ENCODE measurements at regions not wholly inside any gene's neighbourhood (a gene's known extent, or its start where the extent isn't known, plus 50 kb on each side); places are given as distances from the start of the nearest gene placed in this dataset.

DNA sequence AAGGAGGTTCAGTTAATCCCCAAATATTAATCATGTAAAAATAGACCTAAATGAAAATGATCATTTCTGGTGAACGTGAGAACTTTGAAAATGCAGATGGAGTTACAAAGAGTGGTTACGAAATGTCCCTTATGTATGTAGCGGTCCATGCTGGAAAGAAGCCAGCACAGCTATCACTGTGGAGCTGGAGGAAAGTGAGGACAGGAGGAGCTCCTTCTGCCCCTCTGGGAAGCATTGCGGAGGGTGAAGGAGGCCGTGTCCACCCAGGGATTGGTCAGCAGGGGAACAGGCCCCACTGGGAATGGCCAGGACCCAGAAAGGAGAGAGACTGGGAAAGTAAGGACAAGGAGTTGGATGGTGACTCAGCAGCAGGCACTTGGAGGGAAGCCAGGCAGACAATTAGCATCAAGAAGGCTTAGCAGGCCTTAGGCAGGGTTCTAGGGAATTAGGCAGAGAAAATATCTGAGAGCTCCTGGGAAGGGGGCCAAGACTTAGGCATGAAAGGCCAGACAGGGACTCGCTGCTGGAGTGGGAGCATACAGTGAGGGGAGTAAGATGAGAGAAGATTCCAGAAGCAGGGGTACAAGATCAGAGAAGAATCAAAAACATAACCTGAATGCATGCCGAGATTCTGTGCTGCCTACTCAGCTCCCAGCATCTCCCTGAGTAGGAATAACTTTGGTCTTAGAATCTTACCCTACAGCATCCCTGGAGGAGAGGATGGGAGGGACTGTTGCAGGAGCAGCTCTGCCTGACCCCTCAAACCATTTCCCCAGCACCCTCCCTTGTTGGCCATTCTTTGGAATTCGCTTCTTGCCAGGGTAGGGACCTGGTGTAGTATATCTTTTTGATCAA is 171.0 kb upstream of the UMPS start:
- H3K4me1 ChIP-seq (ENCODE audit: insufficient read depth, low read length) = no peaks in the 10 kb centered on the region
- in situ Hi-C loops (cut with HindIII; ENCODE audit: extremely low pct_ligation_motif_present, low pct_unique_long_range_greater_than_20kb) (loop anchor here (5.0 kb wide), 1 partner anchor 212 kb away; no protein-coding TSS in a partner anchor), intact Hi-C loops (cut with micrococcal nuclease; ENCODE audit: unreplicated experiment) (no loop called here)
- TF ChIP-seq KDM2A (CRISPR knock-in tag; IDR thresholded peaks at IDR 0.05; ENCODE audit: borderline replicate concordance, low read depth) (0 out of 2 replicates have a peak, but pooled peaks have one; percentile 8), CENPX (CRISPR knock-in tag; IDR thresholded peaks at IDR 0.05) (no peak)
- TF ChIP-seq, protein P1, sequence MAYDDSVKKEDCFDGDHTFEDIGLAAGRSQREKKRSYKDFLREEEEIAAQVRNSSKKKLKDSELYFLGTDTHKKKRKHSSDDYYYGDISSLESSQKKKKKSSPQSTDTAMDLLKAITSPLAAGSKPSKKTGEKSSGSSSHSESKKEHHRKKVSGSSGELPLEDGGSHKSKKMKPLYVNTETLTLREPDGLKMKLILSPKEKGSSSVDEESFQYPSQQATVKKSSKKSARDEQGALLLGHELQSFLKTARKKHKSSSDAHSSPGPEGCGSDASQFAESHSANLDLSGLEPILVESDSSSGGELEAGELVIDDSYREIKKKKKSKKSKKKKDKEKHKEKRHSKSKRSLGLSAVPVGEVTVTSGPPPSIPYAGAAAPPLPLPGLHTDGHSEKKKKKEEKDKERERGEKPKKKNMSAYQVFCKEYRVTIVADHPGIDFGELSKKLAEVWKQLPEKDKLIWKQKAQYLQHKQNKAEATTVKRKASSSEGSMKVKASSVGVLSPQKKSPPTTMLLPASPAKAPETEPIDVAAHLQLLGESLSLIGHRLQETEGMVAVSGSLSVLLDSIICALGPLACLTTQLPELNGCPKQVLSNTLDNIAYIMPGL (CRISPR knock-in tag; IDR thresholded peaks at IDR 0.05; ENCODE audit: borderline replicate concordance in 1 of 2, low read depth in 1 of 2) = 0 out of 4 replicates have a peak, but pooled peaks of 1 of the 2 experiments have one; percentile 1
- no peak overlapping the region for H3K4me3 ChIP-seq (replicated peaks in 1 of 3; ENCODE audit: insufficient read depth in 1 of 3, low read depth in 2 of 3, low read length in 3 of 3)
- DNase-seq (ENCODE audit: low spot score) (no peak), FAIRE-seq (no peak), ATAC-seq (peak; percentile 26; the same call in 2 of the 3 replicates)
- POLR2A ChIA-PET = no interaction called here
- CTCF ChIA-PET (ENCODE audit: low intra/inter-chr PET ratio, low total read pairs) = interaction anchor here (0.8 to 2.5 kb wide), 3 partner anchors 66 to 543 kb away, joined by 3 to 27 read pairs (median 6); no protein-coding TSS in a partner anchor
- H3K36me3 ChIP-seq (replicated peaks in 1 of 2; ENCODE audit: control insufficient read depth in 1 of 2, insufficient read depth in 2 of 2, low read length in 2 of 2) = no peaks in the 10 kb centered on the region
- H3K27ac ChIP-seq (ENCODE audit: extremely low read length, insufficient read depth, low read length) = no peak overlapping the region
- no peak overlapping the region for H3K4me2 ChIP-seq (ENCODE audit: low read depth, low read length)
- no peak overlapping the region for H2AFZ ChIP-seq (ENCODE audit: low read length)
- H3K79me2 ChIP-seq (ENCODE audit: insufficient read depth, low read length) = no peaks in the 10 kb centered on the region
- peaks cover 0 to 48% of the 10 kb centered on the region in 2 experiments; a peak in 3 of 5 replicates for H3K27me3 ChIP-seq (ENCODE audit: control insufficient read depth in 1 of 2, insufficient read depth in 2 of 2, low read length in 2 of 2)
- no peak overlapping the region for H3K9ac ChIP-seq (ENCODE audit: insufficient read depth, low read depth, low read length)
- H3K9me3 ChIP-seq (ENCODE audit: low read length) = no peaks in the 10 kb centered on the region
- no peaks in the 10 kb centered on the region for H4K20me1 ChIP-seq (ENCODE audit: insufficient read depth, low read length)
- WGBS (ENCODE audit: low lambda C conversion rate) = 43% methylated on average over 8 of the region's 8 CpGs
- no TSS peak for BruUV-seq (replicated peaks)

All from HepG2 (cell line).